SJSA1 (cell line): ENCODE measurements at regions not wholly inside any gene's neighbourhood (a gene's known extent, or its start where the extent isn't known, plus 50 kb on each side); places are given as distances from the start of the nearest gene placed in this dataset.
"Not testable (repeated sequence)": the region's sequence is repeated elsewhere in the genome, so short reads cannot be mapped to it uniquely, and the experiment has no call there.

Source experiments
- DNase-seq, 2 experiments: peaks; one replicate each; pipeline ENCODE4 v3.0.0-alpha.2; 2015 to 2020; ENCODE audit warnings: low spot score in 2 of 2, low read depth in 1 of 2
- H3K27ac ChIP-seq: fragments of 250-450 bp; sonication (Bioruptor Pico); 2 replicates; pipeline ENCODE4 v1.5.1; 2020; ENCODE audit warnings: mild to moderate bottlenecking, moderate library complexity
- H3K27me3 ChIP-seq: fragments of 250-450 bp; sonication (Bioruptor Pico); replicated peaks from 2 replicates; pipeline ENCODE4 v1.5.1; 2020; ENCODE audit warnings: mild to moderate bottlenecking, moderate library complexity
- H3K36me3 ChIP-seq: fragments of 250-450 bp; sonication (Bioruptor Pico); 2 replicates; pipeline ENCODE4 v1.5.1; 2020; ENCODE audit warnings: mild to moderate bottlenecking
- H3K4me1 ChIP-seq: fragments of 250-450 bp; sonication (Bioruptor Pico); replicated peaks from 2 replicates; pipeline ENCODE4 v1.6.1; 2021; ENCODE audit warnings: mild to moderate bottlenecking
- H3K4me3 ChIP-seq: fragments of 250-450 bp; sonication (Bioruptor Pico); 2 replicates; pipeline ENCODE4 v1.5.1; 2020; ENCODE audit warnings: mild to moderate bottlenecking
- H3K9me3 ChIP-seq: fragments of 250-450 bp; sonication (Bioruptor Pico); replicated peaks from 2 replicates; pipeline ENCODE4 v1.5.1; 2020; ENCODE audit warnings: mild to moderate bottlenecking

GRCh38 chr11:86149792-86150191, 80.9 kb upstream of the PICALM start:
- DNase-seq: no peak
- peaks cover 22% of the 10 kb centered on the region for H3K4me1 ChIP-seq
- no peaks in the 10 kb centered on the region for H3K27me3 ChIP-seq
- no peak overlapping the region for H3K4me3 ChIP-seq
- no peaks in the 10 kb centered on the region for H3K9me3 ChIP-seq
- no peak overlapping the region for H3K27ac ChIP-seq
- H3K36me3 ChIP-seq: no peaks in the 10 kb centered on the region

- no peaks in the 10 kb centered on the region for H3K9me3 ChIP-seq
- H3K27me3 ChIP-seq: no peaks in the 10 kb centered on the region
- H3K4me1 ChIP-seq: peaks cover 22% of the 10 kb centered on the region
- no peak for DNase-seq
- no peak overlapping the region for H3K4me3 ChIP-seq
- no peaks in the 10 kb centered on the region for H3K36me3 ChIP-seq
- no peak overlapping the region for H3K27ac ChIP-seq
These were observed 79.5 kb upstream of the PICALM start for GRCh38 chr11:86148345-86148747.

- no peaks in the 10 kb centered on the region for H3K36me3 ChIP-seq
- peaks cover 15% of the 10 kb centered on the region for H3K4me1 ChIP-seq
- no peak overlapping the region for H3K27ac ChIP-seq
- no peaks in the 10 kb centered on the region for H3K9me3 ChIP-seq
- no peak overlapping the region for H3K4me3 ChIP-seq
- no peak for DNase-seq
- no peaks in the 10 kb centered on the region for H3K27me3 ChIP-seq
These were observed 78.1 kb upstream of the PICALM start for GRCh38 chr11:86147004-86147403.

- H3K4me1 ChIP-seq: peaks cover 1% of the 10 kb centered on the region
- no peaks in the 10 kb centered on the region for H3K36me3 ChIP-seq
- no peaks in the 10 kb centered on the region for H3K9me3 ChIP-seq
- H3K27ac ChIP-seq: no peak overlapping the region
- no peaks in the 10 kb centered on the region for H3K27me3 ChIP-seq
- no peak overlapping the region for H3K4me3 ChIP-seq
- DNase-seq: no peak
These were observed 76.7 kb upstream of the PICALM start for GRCh38 chr11:86145439-86146156.

GRCh38 chr11:86144846-86145245, 76.0 kb upstream of the PICALM start:
- H3K4me1 ChIP-seq: no peaks in the 10 kb centered on the region
- no peak for DNase-seq
- no peak overlapping the region for H3K27ac ChIP-seq
- H3K4me3 ChIP-seq: no peak overlapping the region
- H3K27me3 ChIP-seq: no peaks in the 10 kb centered on the region
- H3K36me3 ChIP-seq: no peaks in the 10 kb centered on the region
- no peaks in the 10 kb centered on the region for H3K9me3 ChIP-seq

- DNase-seq, H3K4me3 ChIP-seq, H3K36me3 ChIP-seq, H3K27ac ChIP-seq, H3K9me3 ChIP-seq, H3K27me3 ChIP-seq, H3K4me1 ChIP-seq: not testable (repeated sequence)
These were observed 75.2 kb upstream of the PICALM start for GRCh38 chr11:86144087-86144486.

- DNase-seq: no peak
- no peaks in the 10 kb centered on the region for H3K9me3 ChIP-seq
- no peaks in the 10 kb centered on the region for H3K36me3 ChIP-seq
- no peak overlapping the region for H3K27ac ChIP-seq
- H3K4me1 ChIP-seq: no peaks in the 10 kb centered on the region
- no peak overlapping the region for H3K4me3 ChIP-seq
- H3K27me3 ChIP-seq: no peaks in the 10 kb centered on the region
These were observed 74.5 kb upstream of the PICALM start for GRCh38 chr11:86143087-86144030.

- H3K4me3 ChIP-seq: no peak overlapping the region
- H3K4me1 ChIP-seq: no peaks in the 10 kb centered on the region
- no peaks in the 10 kb centered on the region for H3K27me3 ChIP-seq
- no peak overlapping the region for H3K27ac ChIP-seq
- no peak for DNase-seq
- H3K36me3 ChIP-seq: no peaks in the 10 kb centered on the region
- H3K9me3 ChIP-seq: no peaks in the 10 kb centered on the region
These were observed 73.3 kb upstream of the PICALM start for GRCh38 chr11:86142170-86142569.

- Histone ChIP-seq H3K4me1 (peaks cover under 1% of the 10 kb centered on the region), H3K27ac (no peak overlapping the region), H3K4me3 (no peak overlapping the region), H3K27me3 (no peaks in the 10 kb centered on the region), H3K36me3 (no peaks in the 10 kb centered on the region), H3K9me3 (no peaks in the 10 kb centered on the region)
- no peak for DNase-seq
These were observed 72.8 kb upstream of the PICALM start for GRCh38 chr11:86141727-86142126.

- no peaks in the 10 kb centered on the region for H3K27me3 ChIP-seq
- no peak overlapping the region for H3K4me3 ChIP-seq
- H3K27ac ChIP-seq: no peak overlapping the region
- peaks cover 5% of the 10 kb centered on the region for H3K4me1 ChIP-seq
- H3K36me3 ChIP-seq: no peaks in the 10 kb centered on the region
- DNase-seq: no peak
- H3K9me3 ChIP-seq: no peaks in the 10 kb centered on the region
These were observed 71.6 kb upstream of the PICALM start for GRCh38 chr11:86140334-86140990.

- DNase-seq: no peak
- H3K36me3 ChIP-seq: no peaks in the 10 kb centered on the region
- no peaks in the 10 kb centered on the region for H3K27me3 ChIP-seq
- H3K27ac ChIP-seq: no peak overlapping the region
- no peaks in the 10 kb centered on the region for H3K9me3 ChIP-seq
- H3K4me3 ChIP-seq: no peak overlapping the region
- H3K4me1 ChIP-seq: peaks cover 8% of the 10 kb centered on the region
These were observed 70.1 kb upstream of the PICALM start for GRCh38 chr11:86138958-86139357.

GRCh38 chr11:86136538-86136937, 67.7 kb upstream of the PICALM start:
- DNase-seq: no peak
- no peak overlapping the region for H3K4me3 ChIP-seq
- H3K4me1 ChIP-seq: peaks cover 12% of the 10 kb centered on the region
- no peak overlapping the region for H3K27ac ChIP-seq
- H3K36me3 ChIP-seq: no peaks in the 10 kb centered on the region
- H3K27me3 ChIP-seq: no peaks in the 10 kb centered on the region
- no peaks in the 10 kb centered on the region for H3K9me3 ChIP-seq

- H3K4me1 ChIP-seq: peaks cover 12% of the 10 kb centered on the region
- H3K36me3 ChIP-seq: no peaks in the 10 kb centered on the region
- no peaks in the 10 kb centered on the region for H3K9me3 ChIP-seq
- no peak overlapping the region for H3K4me3 ChIP-seq
- DNase-seq: no peak
- no peaks in the 10 kb centered on the region for H3K27me3 ChIP-seq
- no peak overlapping the region for H3K27ac ChIP-seq
These were observed 66.4 kb upstream of the PICALM start for GRCh38 chr11:86135319-86135714.
